ENCODE measurements at regions not wholly inside any gene's neighbourhood (a gene's known extent, or its start where the extent isn't known, plus 50 kb on each side); places are given as distances from the start of the nearest gene placed in this dataset.

GRCh38 chr11:64501500-64502427 is 54.0 kb upstream of the SLC22A11 start:
- DNase-seq: no peak

DNA sequence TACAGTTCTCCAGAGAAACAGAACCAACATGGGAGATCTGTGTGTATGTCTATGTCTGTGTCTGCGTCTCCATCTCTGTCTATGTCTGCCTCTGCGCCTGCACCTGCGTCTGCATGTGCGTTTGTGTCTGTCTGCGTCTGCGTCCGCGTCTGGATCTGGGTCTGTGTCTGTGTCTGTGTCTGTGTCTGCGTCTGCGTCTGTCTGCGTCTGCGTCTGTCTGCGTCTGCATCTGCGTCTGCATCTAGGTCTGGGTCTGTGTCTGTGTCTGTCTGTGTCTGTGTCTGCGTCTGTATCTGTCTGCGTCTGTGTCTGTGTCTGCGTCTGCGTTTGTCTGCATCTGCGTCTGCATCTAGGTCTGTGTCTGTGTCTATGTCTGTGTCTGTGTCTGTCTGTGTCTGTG is 53.1 kb upstream of the SLC22A11 start:
- no peak for DNase-seq

GRCh38 chr11:64503186-64503753 is 52.5 kb upstream of the SLC22A11 start:
- DNase-seq: no peak

- DNase-seq: no peak
These were observed 50.7 kb upstream of the SLC22A11 start for GRCh38 chr11:64504999-64505398.

Data from retina (tissue), 1 donor.